T47D (cell line): ENCODE measurements at regions not wholly inside any gene's neighbourhood (a gene's known extent, or its start where the extent isn't known, plus 50 kb on each side); places are given as distances from the start of the nearest gene placed in this dataset.
"Not testable (repeated sequence)": the region's sequence is repeated elsewhere in the genome, so short reads cannot be mapped to it uniquely, and the experiment has no call there.

ENCODE experiments used
- DNase-seq, 2 experiments: peaks; one replicate each; pipeline versions ENCODE4 v3.0.0 to v3.0.0-alpha.2; 2011 to 2012; ENCODE audit warnings: low read depth in 1 of 2, low spot score in 1 of 2
- JUND ChIP-seq: IDR thresholded peaks from 2 replicates; pipeline ENCODE4 v1.6.1; 2012; ENCODE audit warnings: low read depth
- in situ Hi-C: cut with HindIII; loops from 2 replicates; pipeline ENCODE4 v1.10.0; 2016; ENCODE audit warnings: low sequenced_read_pairs, low pct_unique_long_range_greater_than_20kb

DNA sequence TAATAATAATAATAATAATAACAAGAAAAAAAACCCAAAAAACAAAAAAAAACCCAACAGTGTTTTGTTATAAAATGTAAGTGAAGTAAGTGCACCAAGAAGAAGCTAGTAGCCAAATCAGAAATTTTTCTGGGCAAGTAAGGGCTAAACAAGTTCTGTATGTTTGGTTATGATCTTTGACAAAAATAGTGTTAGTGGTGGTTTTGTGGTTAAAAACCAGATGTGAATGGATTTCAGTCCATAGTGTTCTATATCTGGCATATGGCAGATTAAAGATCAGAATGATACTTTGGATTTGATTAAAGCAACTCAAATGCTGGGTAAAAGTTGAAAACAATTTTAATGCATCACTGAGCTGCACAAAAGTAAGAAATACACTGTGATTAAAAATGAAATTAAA is 116.5 kb upstream of the NDST4 start:
- in situ Hi-C loops: no loop called here
- no peak for TF ChIP-seq JUND
- DNase-seq: no peak

DNA sequence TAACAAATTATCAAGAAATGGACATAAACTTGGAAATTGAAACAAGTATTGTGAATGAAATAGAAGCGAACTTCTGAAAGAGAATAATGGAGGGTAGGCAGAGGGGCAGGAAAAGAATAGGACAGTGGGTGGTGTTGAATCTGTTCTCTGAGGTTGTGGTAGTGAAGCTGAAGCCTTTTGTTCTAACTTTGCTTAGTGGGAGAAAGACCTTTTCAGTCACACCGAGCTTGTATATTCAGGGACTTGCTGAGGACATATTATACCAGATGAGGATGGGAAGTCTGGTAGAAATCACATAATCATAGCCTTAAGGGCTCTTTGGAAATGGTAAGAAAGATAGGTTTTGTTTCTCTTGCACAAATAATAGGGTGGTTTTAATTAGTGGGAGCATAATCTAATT is 115.4 kb upstream of the NDST4 start:
- in situ Hi-C loops: no loop called here
- DNase-seq: no peak
- TF ChIP-seq JUND: no peak

DNA sequence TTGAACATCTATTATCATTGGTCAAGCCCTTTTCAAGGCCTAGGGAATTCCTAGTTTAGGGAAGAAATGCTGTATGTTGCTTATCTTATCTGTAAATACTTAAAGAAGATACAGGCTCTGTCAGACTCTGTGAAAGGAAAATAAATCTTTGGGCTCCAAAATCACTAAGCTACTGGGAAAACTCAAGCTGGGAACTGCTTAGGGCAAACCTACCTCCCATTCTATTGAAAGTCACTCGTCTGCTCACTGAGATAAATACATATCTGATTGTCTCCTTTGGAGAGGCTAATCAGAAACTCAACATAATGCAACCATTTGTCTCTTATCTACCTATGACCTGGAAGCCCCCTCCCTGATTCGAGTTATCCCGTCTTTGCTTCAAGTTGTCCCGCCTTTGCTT is 108.6 kb upstream of the NDST4 start:
- TF ChIP-seq JUND: no peak
- DNase-seq: no peak
- in situ Hi-C loops: no loop called here

DNA sequence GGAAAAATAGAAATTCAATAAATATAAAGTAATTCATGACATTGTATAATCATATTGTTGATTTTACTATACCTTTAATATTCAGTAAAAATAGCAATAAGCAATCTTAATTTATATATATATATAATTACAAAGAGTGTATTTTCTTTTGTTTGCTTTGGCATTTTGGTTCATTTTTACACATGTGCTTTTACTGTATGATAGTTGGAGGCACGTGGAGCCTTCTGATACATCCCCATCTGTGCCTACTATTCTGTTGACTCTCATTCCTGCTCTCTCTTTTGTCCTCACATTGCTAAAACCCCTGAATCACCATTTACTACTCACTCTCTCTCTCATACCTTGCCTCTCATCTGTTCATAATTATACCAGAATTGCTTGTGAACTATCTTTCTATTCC is 106.4 kb upstream of the NDST4 start:
- in situ Hi-C loops: no loop called here
- no peak for TF ChIP-seq JUND
- no peak for DNase-seq

DNA sequence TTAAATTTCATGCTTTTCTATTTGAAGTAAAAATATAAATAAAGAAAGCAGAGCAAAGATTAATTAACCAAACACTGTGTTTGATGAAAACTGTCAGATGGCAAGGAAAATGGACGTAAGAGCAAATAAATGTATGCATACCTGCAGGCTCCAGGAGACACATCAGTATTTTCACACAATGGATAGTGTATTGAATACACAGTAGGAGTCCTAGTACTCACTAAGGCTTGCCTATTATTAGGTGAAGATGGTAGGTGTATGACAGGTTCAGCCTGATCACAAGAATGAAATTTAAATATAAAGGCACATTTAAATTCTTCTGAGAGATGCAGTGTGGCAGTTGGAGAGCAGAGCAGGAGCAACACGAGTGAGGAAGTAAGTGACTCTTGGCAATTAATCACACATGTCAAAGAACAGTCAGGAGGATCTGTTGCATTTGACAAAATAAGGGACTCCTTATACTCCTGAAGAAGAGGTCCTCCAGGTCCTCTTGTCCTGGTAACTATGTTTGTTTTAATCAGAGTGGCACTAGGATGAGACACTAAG is 106.0 kb upstream of the NDST4 start:
- in situ Hi-C loops: no loop called here
- DNase-seq: no peak
- no peak for TF ChIP-seq JUND

DNA sequence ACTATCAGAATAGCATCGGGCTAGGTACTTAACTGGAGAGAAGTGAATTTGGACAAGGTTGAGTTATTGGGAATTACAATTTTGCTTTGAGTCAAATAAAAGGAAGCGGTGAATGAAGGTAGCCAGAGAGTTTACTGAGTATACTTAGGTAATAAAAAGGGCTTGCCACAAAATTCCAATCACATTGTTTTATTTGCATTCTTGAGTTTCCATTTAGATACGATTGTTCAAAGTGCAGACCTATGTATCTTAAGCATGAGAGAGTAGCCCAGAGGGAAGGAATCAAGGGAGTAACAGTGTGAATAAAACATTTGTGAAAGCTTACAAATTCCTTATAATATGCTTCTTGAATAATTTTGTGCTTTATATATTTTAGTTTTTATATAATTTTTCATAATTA is 102.5 kb upstream of the NDST4 start:
- no peak for TF ChIP-seq JUND
- no peak for DNase-seq
- in situ Hi-C loops: no loop called here

DNA sequence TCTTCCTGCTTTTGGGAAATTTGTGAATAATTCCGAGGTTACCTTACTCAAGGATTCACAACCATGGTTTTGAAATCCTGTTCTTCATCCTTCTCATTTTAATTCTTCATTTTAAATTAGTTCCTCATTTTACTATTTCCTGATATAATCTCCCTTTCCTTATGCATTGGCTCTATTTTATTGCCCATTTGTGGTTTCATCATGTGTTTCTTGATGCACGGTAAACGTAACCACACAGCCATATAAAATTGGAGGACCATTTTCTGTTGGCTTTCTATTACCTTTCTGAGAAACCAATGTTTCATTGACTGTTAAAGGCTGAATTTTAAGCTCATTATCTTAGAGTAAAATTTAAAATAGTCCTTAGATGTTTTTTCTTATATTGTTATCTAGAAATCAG is 100.3 kb upstream of the NDST4 start:
- no peak for DNase-seq
- in situ Hi-C loops: no loop called here
- TF ChIP-seq JUND: no peak

DNA sequence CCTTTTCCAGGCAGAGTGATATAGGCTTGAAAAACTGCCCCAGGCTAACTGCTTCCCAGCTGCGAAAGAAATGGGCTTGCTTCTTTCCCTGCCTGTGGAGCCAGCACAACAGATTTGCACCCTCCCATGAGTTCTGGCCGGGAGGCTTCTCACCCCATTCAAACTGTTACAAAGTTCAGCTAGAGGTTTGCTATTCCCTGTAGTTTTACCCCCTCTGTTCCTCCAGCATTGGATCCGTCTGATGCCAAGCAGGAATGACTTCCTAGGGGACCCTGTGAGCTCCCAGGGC is 87.6 kb upstream of the NDST4 start:
- DNase-seq: no peak
- TF ChIP-seq JUND: no peak
- in situ Hi-C loops: no loop called here

DNA sequence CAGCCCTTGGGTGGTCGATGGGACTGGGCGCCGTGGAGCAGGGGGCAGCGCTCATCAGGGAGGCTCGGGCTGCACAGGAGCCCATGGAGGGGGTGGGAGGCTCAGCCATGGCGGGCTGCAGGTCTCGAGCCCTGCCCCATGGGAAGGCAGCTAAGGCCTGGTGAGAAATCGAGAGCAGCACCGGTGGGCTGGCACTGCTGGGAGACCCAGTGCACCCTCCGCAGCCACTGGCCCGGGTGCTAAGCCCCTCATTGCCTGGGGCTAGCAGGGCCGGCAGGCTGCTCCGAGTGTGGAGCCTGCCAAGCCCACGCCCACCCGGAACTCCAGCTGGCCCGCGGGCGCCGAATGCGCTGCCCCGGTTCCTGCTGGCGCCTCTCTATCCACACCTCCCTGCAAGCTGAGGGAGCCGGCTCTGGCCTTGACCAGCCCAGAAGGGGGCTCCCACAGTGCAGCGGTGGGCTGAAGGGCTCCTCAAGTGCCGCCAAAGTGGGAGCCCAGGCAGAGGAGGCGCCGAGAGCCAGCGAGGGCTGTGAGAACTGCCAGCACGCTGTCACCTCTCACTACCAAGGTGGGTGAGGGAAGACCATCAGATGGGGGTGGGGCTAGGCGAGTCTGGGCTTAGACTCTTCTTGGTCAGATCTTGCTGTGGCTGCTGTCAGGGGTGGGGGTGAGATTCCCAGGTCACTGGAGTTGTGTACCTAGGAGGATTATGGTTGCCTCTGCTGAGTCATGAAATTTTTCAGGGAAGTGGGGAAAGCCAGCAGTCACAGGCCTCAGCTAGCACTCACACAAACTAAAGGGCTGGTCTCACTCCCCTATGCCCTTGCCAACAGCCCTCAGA is 87.0 kb upstream of the NDST4 start:
- DNase-seq, in situ Hi-C loops: not testable (repeated sequence)

DNA sequence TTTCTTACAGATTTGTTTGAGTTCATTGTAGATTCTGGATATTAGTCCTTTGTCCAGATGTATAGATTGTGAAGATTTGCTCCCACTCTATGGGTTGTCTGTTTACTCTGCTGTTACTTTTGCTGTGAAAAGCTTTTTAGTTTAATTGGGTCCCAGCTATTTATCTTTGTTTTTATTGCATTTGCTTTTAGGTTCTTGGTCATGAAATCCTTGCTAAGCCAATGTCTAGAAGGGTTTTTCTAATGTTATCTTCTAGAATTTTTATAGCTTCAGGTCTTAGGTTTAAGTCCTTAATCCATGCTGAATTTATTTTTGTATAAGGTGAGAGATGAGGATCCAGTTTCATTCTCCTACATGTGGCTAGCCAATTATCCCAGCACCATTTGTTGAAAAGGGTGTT is 81.2 kb upstream of the NDST4 start:
- DNase-seq, in situ Hi-C loops: not testable (repeated sequence)

DNA sequence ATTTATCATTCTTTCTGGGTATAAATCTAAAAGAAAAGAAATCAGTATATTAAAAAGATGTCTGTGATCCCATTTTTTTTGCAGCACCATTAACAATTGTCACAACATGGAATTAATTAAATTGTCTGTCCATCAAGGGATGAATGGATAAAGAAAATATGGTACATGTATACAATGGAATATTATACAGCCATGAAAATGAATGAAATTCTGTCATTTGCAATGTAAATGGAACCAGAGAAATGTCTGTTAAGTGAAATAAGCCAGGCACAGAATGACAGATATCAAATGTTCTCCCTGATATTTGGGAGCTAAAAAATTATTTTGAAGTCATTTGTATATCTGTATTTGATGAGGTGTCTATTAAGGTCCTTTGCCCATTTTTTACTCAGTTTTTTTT is 77.1 kb upstream of the NDST4 start:
- in situ Hi-C loops: no loop called here
- no peak for TF ChIP-seq JUND
- no peak for DNase-seq

DNA sequence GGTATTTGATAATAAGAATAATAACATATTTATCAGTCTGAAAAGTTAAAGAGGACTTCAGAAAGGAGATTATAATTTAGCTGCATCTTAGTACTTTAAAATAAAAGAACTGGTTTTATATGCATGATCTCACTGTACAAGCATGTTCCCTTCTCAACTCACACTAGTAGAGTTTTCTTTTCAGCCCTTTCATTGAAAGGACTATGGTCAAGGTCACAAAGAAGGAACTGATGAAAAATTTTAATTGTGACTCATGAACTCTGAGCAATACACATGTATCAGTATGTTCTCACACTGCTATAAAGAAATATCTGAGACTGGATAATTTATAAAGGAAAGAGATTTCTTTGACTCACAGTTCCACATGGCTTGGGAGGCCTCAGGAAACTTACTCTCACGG is 73.7 kb upstream of the NDST4 start:
- in situ Hi-C loops: no loop called here
- no peak for DNase-seq
- TF ChIP-seq JUND: no peak

DNA sequence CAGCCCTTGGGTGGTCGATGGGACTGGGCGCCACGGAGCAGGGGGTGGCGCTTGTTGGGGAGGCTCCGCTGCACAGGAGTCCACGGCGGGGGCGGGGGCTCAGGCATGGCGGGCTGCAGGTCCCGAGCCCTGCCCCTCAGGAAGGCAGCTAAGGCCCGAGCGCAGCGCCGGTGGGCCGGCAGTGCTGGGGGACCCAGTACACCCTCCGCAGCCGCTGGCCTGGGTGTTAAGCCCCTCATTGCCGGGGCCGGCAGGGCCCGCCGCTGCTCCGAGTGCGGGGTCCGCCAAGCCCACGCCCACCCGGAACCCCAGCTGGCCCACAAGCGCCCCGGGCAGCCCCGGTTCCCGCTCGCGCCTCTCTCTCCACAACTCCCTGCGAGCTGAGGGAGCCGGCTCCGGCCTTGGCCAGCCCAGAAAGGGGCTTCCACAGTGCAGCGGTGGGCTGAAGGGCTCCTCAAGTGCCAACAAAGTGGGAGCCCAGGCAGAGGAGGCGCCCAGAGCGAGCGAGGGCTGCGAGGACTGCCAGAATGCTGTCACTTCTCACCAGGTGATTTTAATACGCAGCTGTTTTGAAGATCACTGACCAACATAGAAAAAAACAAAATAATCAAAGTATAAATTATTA is 66.1 kb upstream of the NDST4 start:
- DNase-seq, in situ Hi-C loops: not testable (repeated sequence)

DNA sequence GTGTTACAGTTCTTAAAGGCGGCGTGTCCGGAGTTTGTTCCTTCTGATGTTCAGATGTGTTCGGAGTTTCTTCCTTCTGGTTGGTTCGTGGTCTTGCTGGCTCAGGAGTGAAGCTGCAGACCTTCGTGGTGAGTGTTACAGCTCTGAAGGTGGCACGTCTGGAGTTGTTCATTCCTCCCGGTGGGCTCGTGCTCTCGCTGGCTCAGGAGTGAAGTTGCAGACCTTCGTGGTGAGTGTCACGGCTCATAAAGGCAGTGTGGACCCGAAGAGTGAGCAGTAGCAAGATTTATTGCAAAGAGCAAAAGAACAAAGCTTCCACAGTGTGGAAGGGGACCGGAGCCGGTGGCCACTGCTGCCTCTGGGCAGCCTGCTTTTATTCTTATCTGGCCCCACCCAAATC is 65.3 kb upstream of the NDST4 start:
- DNase-seq, in situ Hi-C loops: not testable (repeated sequence)
